Loucy (cell line): ENCODE measurements at regions not wholly inside any gene's neighbourhood (a gene's known extent, or its start where the extent isn't known, plus 50 kb on each side); places are given as distances from the start of the nearest gene placed in this dataset.
A peak's percentile ranks its signal among the peaks of the same experiment; 100 is the strongest.

Experiments used
- H2AFZ ChIP-seq: fragments of 200-600 bp; sonication (generic); 2 replicates; pipeline ENCODE4 v1.6.0; 2016; ENCODE audit warnings: antibody characterized with exemption, mild to moderate bottlenecking, low read length, moderate library complexity
- H3F3A ChIP-seq: fragments of 200-600 bp; 2 replicates; pipeline ENCODE4 v1.6.0; 2016; ENCODE audit warnings: antibody characterized with exemption, low read depth, mild to moderate bottlenecking
- H3K27me3 ChIP-seq: fragments of 200-600 bp; sonication (generic); 2 replicates; pipeline ENCODE4 v1.6.1; 2014; ENCODE audit warnings: low read length, mild to moderate bottlenecking; ENCODE audit not compliant: insufficient read depth, poor library complexity, severe bottlenecking
- H3K36me3 ChIP-seq: fragments of 200-600 bp; sonication (generic); 2 replicates; pipeline ENCODE4 v1.6.1; 2016; ENCODE audit warnings: low read length; ENCODE audit not compliant: insufficient read depth
- H3K4me1 ChIP-seq: fragments of 200-600 bp; sonication (generic); 2 replicates; pipeline ENCODE4 v1.5.1; 2014; ENCODE audit warnings: low read length, mild to moderate bottlenecking; ENCODE audit not compliant: insufficient read depth, poor library complexity, severe bottlenecking
- H3K4me2 ChIP-seq: fragments of 200-600 bp; sonication (generic); 2 replicates; pipeline ENCODE4 v1.6.0; 2014; ENCODE audit warnings: antibody characterized with exemption, low read length, low read depth, mild to moderate bottlenecking; ENCODE audit not compliant: poor library complexity, severe bottlenecking
- H3K4me3 ChIP-seq: fragments of 200-600 bp; sonication (generic); 2 replicates; pipeline ENCODE4 v1.5.1; 2014; ENCODE audit warnings: low read length, mild to moderate bottlenecking, mixed read lengths; ENCODE audit not compliant: poor library complexity, severe bottlenecking
- H3K79me2 ChIP-seq: fragments of 200-600 bp; sonication (generic); 2 replicates; pipeline ENCODE4 v1.6.1; 2014; ENCODE audit warnings: low read length; ENCODE audit not compliant: insufficient read depth
- H3K9ac ChIP-seq: fragments of 200-600 bp; sonication (generic); 2 replicates; pipeline ENCODE4 v1.6.0; 2014; ENCODE audit warnings: mild to moderate bottlenecking, low read depth, low read length, moderate library complexity; ENCODE audit not compliant: poor library complexity, severe bottlenecking
- H3K9me2 ChIP-seq: fragments of 200-600 bp; sonication (generic); replicated peaks from 2 replicates; pipeline ENCODE4 v1.6.1; 2016; ENCODE audit warnings: low read depth, low read length, mixed read lengths
- H3K9me3 ChIP-seq: fragments of 200-600 bp; sonication (generic); 2 replicates; pipeline ENCODE4 v1.6.1; 2014; ENCODE audit warnings: mild to moderate bottlenecking, antibody characterized with exemption, low read length, low read depth; ENCODE audit not compliant: insufficient read depth
- H4K20me1 ChIP-seq: fragments of 200-600 bp; sonication (generic); 2 replicates; pipeline ENCODE4 v1.6.0; 2014; ENCODE audit warnings: antibody characterized with exemption, low read length, mild to moderate bottlenecking; ENCODE audit not compliant: insufficient read depth, poor library complexity, severe bottlenecking
- CTCF ChIP-seq: fragments of 200-600 bp; sonication (generic); conservative IDR thresholded peaks from 2 replicates; pipeline ENCODE4 v1.5.1; 2014; ENCODE audit warnings: mild to moderate bottlenecking, antibody characterized with exemption, low read length
- EZH2phosphoT487 ChIP-seq: fragments of 200-600 bp; IDR thresholded peaks from 2 replicates; pipeline ENCODE4 v1.6.1; 2018; ENCODE audit warnings: antibody characterized with exemption, mild to moderate bottlenecking, moderate library complexity, borderline replicate concordance

GRCh38 chr1:221200464-221200863 is 321.2 kb downstream of the HLX start:
- Histone ChIP-seq H3K9ac (no peak overlapping the region), H3K9me2 (no peaks in the 10 kb centered on the region), H4K20me1 (no peaks in the 10 kb centered on the region), H3K36me3 (no peaks in the 10 kb centered on the region), H3K9me3 (no peaks in the 10 kb centered on the region), H3K79me2 (no peaks in the 10 kb centered on the region), H3K27me3 (no peaks in the 10 kb centered on the region), H3K4me3 (no peak overlapping the region), H3K4me2 (no peak overlapping the region), H3F3A (no peaks in the 10 kb centered on the region), H2AFZ (no peak overlapping the region), H3K4me1 (peaks cover 3% of the 10 kb centered on the region)
- TF ChIP-seq EZH2phosphoT487 (no peak), CTCF (no peak)

GRCh38 chr1:221201773-221202172 is 322.5 kb downstream of the HLX start:
- TF ChIP-seq EZH2phosphoT487 (no peak), CTCF (no peak)
- Histone ChIP-seq H3K9me2 (no peaks in the 10 kb centered on the region), H3K9me3 (no peaks in the 10 kb centered on the region), H3K36me3 (no peaks in the 10 kb centered on the region), H3F3A (no peaks in the 10 kb centered on the region), H3K79me2 (no peaks in the 10 kb centered on the region), H2AFZ (no peak overlapping the region), H4K20me1 (no peaks in the 10 kb centered on the region), H3K27me3 (no peaks in the 10 kb centered on the region), H3K4me3 (no peak overlapping the region), H3K9ac (no peak overlapping the region), H3K4me1 (peaks cover 3% of the 10 kb centered on the region), H3K4me2 (no peak overlapping the region)

GRCh38 chr1:221203224-221204054 is 324.2 kb downstream of the HLX start:
- Histone ChIP-seq H3K27me3 (no peaks in the 10 kb centered on the region), H3K9me3 (no peaks in the 10 kb centered on the region), H3K4me2 (no peak overlapping the region), H3K9ac (no peak overlapping the region), H2AFZ (peak overlapping the region; percentile 87), H3K4me1 (peaks cover 3% of the 10 kb centered on the region), H3K9me2 (no peaks in the 10 kb centered on the region), H3K79me2 (no peaks in the 10 kb centered on the region), H4K20me1 (no peaks in the 10 kb centered on the region), H3K36me3 (no peaks in the 10 kb centered on the region), H3K4me3 (no peak overlapping the region), H3F3A (no peaks in the 10 kb centered on the region)
- no peak for TF ChIP-seq EZH2phosphoT487
- TF ChIP-seq CTCF, result peak; percentile 90
